ENCODE measurements at regions not wholly inside any gene's neighbourhood (a gene's known extent, or its start where the extent isn't known, plus 50 kb on each side); places are given as distances from the start of the nearest gene placed in this dataset.

DNA sequence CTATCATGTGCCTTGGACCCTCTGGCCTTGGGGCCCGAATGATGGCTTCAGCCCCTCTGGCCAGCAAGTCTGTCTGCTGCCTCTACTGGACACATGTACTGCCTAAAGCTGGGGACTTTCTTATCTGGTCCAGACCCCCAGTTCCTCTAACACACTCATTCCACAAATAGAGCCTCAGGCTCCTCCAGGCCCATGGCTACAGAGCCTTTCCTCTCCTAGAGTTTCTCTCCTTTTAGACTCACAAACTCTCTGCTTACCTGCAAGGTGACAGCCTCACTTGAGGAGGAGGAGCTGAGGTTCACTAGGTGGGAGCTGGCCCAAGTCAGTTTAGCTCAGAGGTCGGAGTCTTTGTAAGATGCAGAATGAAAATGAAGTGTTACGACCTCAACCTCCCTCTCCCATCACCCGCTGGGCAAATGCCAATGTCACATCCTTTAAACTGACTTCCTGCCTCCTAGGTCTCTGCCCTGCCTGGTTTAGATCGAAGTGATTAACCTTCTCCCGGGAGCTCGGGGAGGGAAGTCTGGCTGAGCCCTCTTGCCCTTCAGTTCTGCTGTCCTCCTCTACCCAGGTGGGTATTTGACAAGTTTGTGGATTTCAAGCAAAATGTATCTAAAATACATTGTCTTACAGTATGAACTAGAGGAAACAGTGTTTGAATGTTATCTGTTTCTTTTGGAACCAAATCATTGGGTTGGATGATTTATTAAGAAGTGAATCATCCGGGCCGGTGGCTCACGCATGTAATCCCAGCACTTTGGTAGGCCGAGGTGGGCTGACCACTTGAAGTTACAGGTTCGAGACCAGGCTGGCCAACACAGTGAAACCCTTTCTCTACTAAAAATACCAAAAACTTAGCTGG, 71.9 kb upstream of the TNS3 start:
- ATAC-seq (peak; percentile 36; the same call in 2 of the 3 replicates), FAIRE-seq (no peak), DNase-seq (ENCODE audit: low spot score) (no peak)
- CTCF ChIA-PET (ENCODE audit: low intra/inter-chr PET ratio, low total read pairs), result no interaction called here
- intact Hi-C loops (cut with micrococcal nuclease; ENCODE audit: unreplicated experiment) (no loop called here), in situ Hi-C loops (cut with HindIII; ENCODE audit: extremely low pct_ligation_motif_present, low pct_unique_long_range_greater_than_20kb) (no loop called here)
- no peaks in the 10 kb centered on the region for H3K27me3 ChIP-seq (ENCODE audit: control insufficient read depth in 1 of 2, insufficient read depth in 2 of 2, low read length in 2 of 2)
- H3K36me3 ChIP-seq (replicated peaks in 1 of 2; ENCODE audit: control insufficient read depth in 1 of 2, insufficient read depth in 2 of 2, low read length in 2 of 2), result no peaks in the 10 kb centered on the region
- POLR2A ChIA-PET, result no interaction called here
- H3K9me3 ChIP-seq (ENCODE audit: low read length), result no peaks in the 10 kb centered on the region
- WGBS (ENCODE audit: low lambda C conversion rate), result 54% methylated on average over 12 of the region's 12 CpGs
- H4K20me1 ChIP-seq (ENCODE audit: insufficient read depth, low read length), result no peaks in the 10 kb centered on the region
- no TSS peak for BruUV-seq (replicated peaks)
- H3K4me2 ChIP-seq (ENCODE audit: low read depth, low read length), result no peak overlapping the region
- peaks cover 15% of the 10 kb centered on the region for H3K4me1 ChIP-seq (ENCODE audit: insufficient read depth, low read length)
- no peak overlapping the region for H3K9ac ChIP-seq (ENCODE audit: insufficient read depth, low read depth, low read length)
- TF ChIP-seq, protein P1, sequence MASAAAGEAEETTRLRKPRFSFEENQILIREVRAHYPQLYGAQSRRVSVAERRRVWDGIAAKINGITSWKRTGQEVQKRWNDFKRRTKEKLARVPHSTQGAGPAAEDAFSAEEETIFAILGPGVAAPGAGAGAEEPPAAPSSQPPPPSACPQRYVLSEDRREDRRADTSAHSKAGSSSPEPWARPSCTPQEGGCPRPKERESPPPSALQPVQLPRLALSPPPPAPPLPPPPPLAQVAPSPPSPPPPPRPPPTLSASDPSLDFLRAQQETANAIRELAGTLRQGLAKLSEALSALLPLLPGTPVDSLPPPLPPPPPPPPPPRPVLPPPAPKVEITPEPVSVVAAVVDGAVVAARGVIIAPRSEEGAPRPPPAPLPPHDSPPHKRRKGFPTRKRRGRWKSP (CRISPR knock-in tag; IDR thresholded peaks at IDR 0.05), result no peak
- TF ChIP-seq NFKBIZ (CRISPR knock-in tag; IDR thresholded peaks at IDR 0.05) (no peak), RAD21 (CRISPR knock-in tag; IDR thresholded peaks at IDR 0.05) (no peak)
- TF ChIP-seq, protein P2, sequence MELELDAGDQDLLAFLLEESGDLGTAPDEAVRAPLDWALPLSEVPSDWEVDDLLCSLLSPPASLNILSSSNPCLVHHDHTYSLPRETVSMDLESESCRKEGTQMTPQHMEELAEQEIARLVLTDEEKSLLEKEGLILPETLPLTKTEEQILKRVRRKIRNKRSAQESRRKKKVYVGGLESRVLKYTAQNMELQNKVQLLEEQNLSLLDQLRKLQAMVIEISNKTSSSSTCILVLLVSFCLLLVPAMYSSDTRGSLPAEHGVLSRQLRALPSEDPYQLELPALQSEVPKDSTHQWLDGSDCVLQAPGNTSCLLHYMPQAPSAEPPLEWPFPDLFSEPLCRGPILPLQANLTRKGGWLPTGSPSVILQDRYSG (CRISPR knock-in tag; IDR thresholded peaks at IDR 0.05), result no peak
- TF ChIP-seq, protein P3, sequence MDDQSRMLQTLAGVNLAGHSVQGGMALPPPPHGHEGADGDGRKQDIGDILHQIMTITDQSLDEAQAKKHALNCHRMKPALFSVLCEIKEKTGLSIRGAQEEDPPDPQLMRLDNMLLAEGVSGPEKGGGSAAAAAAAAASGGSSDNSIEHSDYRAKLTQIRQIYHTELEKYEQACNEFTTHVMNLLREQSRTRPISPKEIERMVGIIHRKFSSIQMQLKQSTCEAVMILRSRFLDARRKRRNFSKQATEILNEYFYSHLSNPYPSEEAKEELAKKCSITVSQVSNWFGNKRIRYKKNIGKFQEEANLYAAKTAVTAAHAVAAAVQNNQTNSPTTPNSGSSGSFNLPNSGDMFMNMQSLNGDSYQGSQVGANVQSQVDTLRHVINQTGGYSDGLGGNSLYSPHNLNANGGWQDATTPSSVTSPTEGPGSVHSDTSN (CRISPR knock-in tag; IDR thresholded peaks at IDR 0.05; ENCODE audit: borderline replicate concordance), result no peak
- H3K79me2 ChIP-seq (ENCODE audit: insufficient read depth, low read length), result no peaks in the 10 kb centered on the region
- no peak overlapping the region for H3K27ac ChIP-seq (ENCODE audit: extremely low read length, insufficient read depth, low read length)
- H3K4me3 ChIP-seq (replicated peaks in 1 of 3; ENCODE audit: insufficient read depth in 1 of 3, low read depth in 2 of 3, low read length in 3 of 3), result no peak overlapping the region
- H2AFZ ChIP-seq (ENCODE audit: low read length), result no peak overlapping the region

Data from HepG2 (cell line).